ENCODE measurements at regions not wholly inside any gene's neighbourhood (a gene's known extent, or its start where the extent isn't known, plus 50 kb on each side); places are given as distances from the start of the nearest gene placed in this dataset.

DNA sequence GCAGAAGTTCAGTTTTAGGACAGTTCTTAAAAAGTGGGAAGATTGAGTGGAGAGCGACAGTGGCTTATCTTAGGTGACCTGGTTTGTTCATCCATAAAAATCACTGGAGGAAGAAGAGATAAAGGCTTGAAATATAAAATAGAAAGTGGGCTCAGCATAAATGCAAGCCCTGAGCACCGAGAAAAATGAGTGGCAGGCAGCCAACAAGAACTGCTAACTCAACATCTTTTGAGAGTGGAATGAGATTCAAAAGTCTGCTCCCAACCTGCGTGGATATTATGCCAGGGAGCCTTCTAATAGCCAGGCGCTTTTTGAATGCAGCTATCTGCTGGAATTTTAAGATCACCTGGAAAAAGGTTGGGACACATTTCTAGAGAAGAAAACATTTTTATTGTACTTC is 666.5 kb downstream of the FLRT2 start:
- 3% methylated on average over 4 of the region's 4 CpGs for WGBS (ENCODE audit: low lambda C conversion rate)
- no peaks in the 10 kb centered on the region for H3K36me3 ChIP-seq (replicated peaks in 1 of 2; ENCODE audit: control insufficient read depth in 1 of 2, insufficient read depth in 2 of 2, low read length in 2 of 2)
- no peak overlapping the region for H3K9ac ChIP-seq (ENCODE audit: insufficient read depth, low read depth, low read length)
- H2AFZ ChIP-seq (ENCODE audit: low read length) = no peak overlapping the region
- H3K27me3 ChIP-seq (ENCODE audit: control insufficient read depth in 1 of 2, insufficient read depth in 2 of 2, low read length in 2 of 2) = no peaks in the 10 kb centered on the region
- H3K79me2 ChIP-seq (ENCODE audit: insufficient read depth, low read length) = no peaks in the 10 kb centered on the region
- ChIA-PET POLR2A (no interaction called here), CTCF (ENCODE audit: low intra/inter-chr PET ratio, low total read pairs) (no interaction called here)
- no peaks in the 10 kb centered on the region for H4K20me1 ChIP-seq (ENCODE audit: insufficient read depth, low read length)
- H3K4me3 ChIP-seq (replicated peaks in 1 of 3; ENCODE audit: insufficient read depth in 1 of 3, low read depth in 2 of 3, low read length in 3 of 3) = no peak overlapping the region
- peaks cover 13% of the 10 kb centered on the region; the same call in 1 of the 2 replicates for H3K9me3 ChIP-seq (ENCODE audit: low read length)
- FAIRE-seq (no peak), DNase-seq (ENCODE audit: low spot score) (no peak), ATAC-seq (no peak)
- H3K27ac ChIP-seq (ENCODE audit: extremely low read length, insufficient read depth, low read length) = no peak overlapping the region
- no TSS peak for BruUV-seq (replicated peaks)
- H3K4me2 ChIP-seq (ENCODE audit: low read depth, low read length) = no peak overlapping the region
- TF ChIP-seq MAFK (conservative IDR thresholded peaks at IDR 0.05 in 1 of 2, IDR thresholded peaks at IDR 0.05 in 1 of 2; ENCODE audit: low read length in 2 of 2) (peak in 1 of 2 experiments; percentile 8; a peak in 1 of 4 replicates), ZNF850 (CRISPR knock-in tag; conservative IDR thresholded peaks at IDR 0.05) (no peak)
- intact Hi-C loops (cut with micrococcal nuclease; ENCODE audit: unreplicated experiment) = no loop called here
- no peaks in the 10 kb centered on the region for H3K4me1 ChIP-seq (ENCODE audit: insufficient read depth, low read length)
- in situ Hi-C loops (cut with HindIII; ENCODE audit: extremely low pct_ligation_motif_present, low pct_unique_long_range_greater_than_20kb) = no loop called here

DNA sequence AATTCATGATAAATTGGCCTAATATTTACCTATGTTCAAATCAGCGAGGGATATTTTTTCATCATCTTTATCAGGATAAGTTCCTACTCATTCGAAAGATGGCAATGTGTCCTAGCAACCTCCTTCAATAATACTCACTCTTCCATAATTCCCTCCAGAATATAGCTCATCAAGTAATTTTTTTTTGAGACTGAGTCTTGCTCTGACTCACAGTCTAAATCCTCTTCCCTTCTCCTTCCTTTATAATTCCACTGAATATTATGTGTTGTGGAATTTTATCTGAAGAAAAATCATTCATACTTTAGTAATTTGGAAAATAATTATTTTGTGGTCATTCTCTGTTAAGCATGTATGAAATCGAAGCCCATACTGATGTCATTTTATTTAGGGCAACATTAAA is 663.8 kb downstream of the FLRT2 start:
- DNase-seq (ENCODE audit: low spot score) (no peak), FAIRE-seq (no peak), ATAC-seq (no peak)
- intact Hi-C loops (cut with micrococcal nuclease; ENCODE audit: unreplicated experiment) = no loop called here
- no TSS peak for BruUV-seq (replicated peaks)
- H3K27me3 ChIP-seq (ENCODE audit: control insufficient read depth in 1 of 2, insufficient read depth in 2 of 2, low read length in 2 of 2) = no peaks in the 10 kb centered on the region; a peak in 1 of 5 replicates
- no peak overlapping the region for H3K4me2 ChIP-seq (ENCODE audit: low read depth, low read length)
- no peaks in the 10 kb centered on the region for H3K4me1 ChIP-seq (ENCODE audit: insufficient read depth, low read length)
- peaks cover 32% of the 10 kb centered on the region for H3K9me3 ChIP-seq (ENCODE audit: low read length)
- 2% methylated on average over 3 of the region's 3 CpGs for WGBS (ENCODE audit: low lambda C conversion rate)
- ChIA-PET CTCF (ENCODE audit: low intra/inter-chr PET ratio, low total read pairs) (no interaction called here), POLR2A (no interaction called here)
- no peaks in the 10 kb centered on the region for H4K20me1 ChIP-seq (ENCODE audit: insufficient read depth, low read length)
- H2AFZ ChIP-seq (ENCODE audit: low read length) = no peak overlapping the region
- no peak overlapping the region for H3K9ac ChIP-seq (ENCODE audit: insufficient read depth, low read depth, low read length)
- H3K27ac ChIP-seq (ENCODE audit: extremely low read length, insufficient read depth, low read length) = no peak overlapping the region
- no peak overlapping the region for H3K4me3 ChIP-seq (replicated peaks in 1 of 3; ENCODE audit: insufficient read depth in 1 of 3, low read depth in 2 of 3, low read length in 3 of 3)
- no peaks in the 10 kb centered on the region for H3K79me2 ChIP-seq (ENCODE audit: insufficient read depth, low read length)
- no peaks in the 10 kb centered on the region for H3K36me3 ChIP-seq (replicated peaks in 1 of 2; ENCODE audit: control insufficient read depth in 1 of 2, insufficient read depth in 2 of 2, low read length in 2 of 2)
- in situ Hi-C loops (cut with HindIII; ENCODE audit: extremely low pct_ligation_motif_present, low pct_unique_long_range_greater_than_20kb) = no loop called here
- TF ChIP-seq ZNF260 (CRISPR knock-in tag; IDR thresholded peaks at IDR 0.05; ENCODE audit: borderline replicate concordance, low read depth) = no peak
- TF ChIP-seq ZNF589 (CRISPR knock-in tag; conservative IDR thresholded peaks at IDR 0.05) = no peak
- TF ChIP-seq ZNF44 (CRISPR knock-in tag; IDR thresholded peaks at IDR 0.05) = no peak
- no peak for TF ChIP-seq RNF2 (conservative IDR thresholded peaks at IDR 0.05; ENCODE audit: low read depth)
- TF ChIP-seq JUN (CRISPR knock-in tag; IDR thresholded peaks at IDR 0.05) = no peak
- no peak for TF ChIP-seq NONO (IDR thresholded peaks at IDR 0.05)
- TF ChIP-seq NONO (CRISPR knock-in tag; conservative IDR thresholded peaks at IDR 0.05) = no peak
- TF ChIP-seq, protein P1, sequence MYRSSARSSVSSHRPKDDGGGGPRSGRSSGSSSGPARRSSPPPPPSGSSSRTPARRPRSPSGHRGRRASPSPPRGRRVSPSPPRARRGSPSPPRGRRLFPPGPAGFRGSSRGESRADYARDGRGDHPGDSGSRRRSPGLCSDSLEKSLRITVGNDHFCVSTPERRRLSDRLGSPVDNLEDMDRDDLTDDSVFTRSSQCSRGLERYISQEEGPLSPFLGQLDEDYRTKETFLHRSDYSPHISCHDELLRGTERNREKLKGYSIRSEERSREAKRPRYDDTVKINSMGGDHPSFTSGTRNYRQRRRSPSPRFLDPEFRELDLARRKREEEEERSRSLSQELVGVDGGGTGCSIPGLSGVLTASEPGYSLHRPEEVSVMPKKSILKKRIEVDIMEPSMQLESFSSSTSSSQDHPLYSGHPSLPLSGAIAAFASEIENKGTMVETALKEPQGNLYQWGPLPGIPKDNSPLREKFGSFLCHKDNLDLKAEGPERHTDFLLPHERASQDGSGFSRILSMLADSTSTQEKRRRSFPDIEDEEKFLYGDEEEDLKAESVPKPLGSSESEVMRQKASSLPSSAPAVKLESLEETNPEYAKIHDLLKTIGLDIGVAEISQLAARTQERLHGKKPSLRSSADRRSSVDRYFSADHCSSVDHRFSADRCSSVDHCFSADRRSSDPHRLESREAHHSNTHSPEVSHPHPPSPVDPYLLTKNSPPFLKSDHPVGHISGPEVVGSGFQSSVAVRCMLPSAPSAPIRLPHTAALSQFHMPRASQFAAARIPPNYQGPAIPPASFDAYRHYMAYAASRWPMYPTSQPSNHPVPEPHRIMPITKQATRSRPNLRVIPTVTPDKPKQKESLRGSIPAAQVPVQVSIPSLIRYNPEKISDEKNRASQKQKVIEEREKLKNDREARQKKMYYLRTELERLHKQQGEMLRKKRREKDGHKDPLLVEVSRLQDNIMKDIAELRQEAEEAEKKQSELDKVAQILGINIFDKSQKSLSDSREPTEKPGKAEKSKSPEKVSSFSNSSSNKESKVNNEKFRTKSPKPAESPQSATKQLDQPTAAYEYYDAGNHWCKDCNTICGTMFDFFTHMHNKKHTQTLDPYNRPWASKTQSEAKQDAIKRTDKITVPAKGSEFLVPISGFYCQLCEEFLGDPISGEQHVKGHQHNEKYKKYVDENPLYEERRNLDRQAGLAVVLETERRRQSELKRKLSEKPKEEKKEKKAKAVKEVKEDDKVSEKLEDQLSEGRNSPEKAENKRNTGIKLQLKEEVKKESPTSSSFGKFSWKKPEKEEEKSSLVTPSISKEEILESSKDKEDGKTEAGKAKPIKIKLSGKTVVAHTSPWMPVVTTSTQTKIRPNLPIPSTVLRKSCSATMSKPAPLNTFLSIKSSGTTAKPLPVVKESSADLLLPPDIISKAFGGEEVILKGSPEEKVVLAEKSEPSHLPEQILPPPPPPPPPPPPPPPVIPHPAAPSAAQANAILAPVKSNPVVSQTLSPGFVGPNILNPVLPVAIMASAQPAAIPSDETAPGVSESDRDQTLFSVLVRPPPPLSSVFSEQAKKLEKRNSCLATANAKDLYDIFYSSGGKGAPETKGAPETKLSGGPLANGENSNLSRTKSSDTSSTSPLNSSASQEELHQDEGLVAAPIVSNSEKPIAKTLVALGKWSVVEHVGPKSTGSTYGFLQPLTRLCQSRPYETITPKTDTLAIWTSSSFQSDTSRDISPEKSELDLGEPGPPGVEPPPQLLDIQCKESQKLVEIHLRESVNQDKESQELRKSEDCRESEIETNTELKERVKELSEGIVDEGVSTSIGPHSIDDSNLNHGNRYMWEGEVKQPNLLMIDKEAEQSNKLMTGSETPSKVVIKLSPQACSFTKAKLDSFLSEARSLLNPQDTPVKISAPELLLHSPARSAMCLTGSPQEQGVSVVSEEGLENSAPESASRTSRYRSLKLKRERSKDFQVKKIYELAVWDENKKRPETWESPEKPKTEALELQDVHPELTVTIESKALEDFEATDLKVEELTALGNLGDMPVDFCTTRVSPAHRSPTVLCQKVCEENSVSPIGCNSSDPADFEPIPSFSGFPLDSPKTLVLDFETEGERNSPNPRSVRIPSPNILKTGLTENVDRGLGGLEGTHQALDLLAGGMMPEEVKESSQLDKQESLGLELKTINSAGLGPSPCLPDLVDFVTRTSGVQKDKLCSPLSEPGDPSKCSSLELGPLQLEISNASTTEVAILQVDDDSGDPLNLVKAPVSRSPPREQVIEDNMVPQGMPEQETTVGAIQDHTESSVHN (CRISPR knock-in tag; IDR thresholded peaks at IDR 0.05) = no peak
- TF ChIP-seq RARG (CRISPR knock-in tag; IDR thresholded peaks at IDR 0.05; ENCODE audit: low read depth) = no peak
- no peak for TF ChIP-seq ZNF232 (CRISPR knock-in tag; IDR thresholded peaks at IDR 0.05; ENCODE audit: borderline replicate concordance)
- TF ChIP-seq ZNF296 (CRISPR knock-in tag; conservative IDR thresholded peaks at IDR 0.05) = no peak
